ENCODE measurements at regions not wholly inside any gene's neighbourhood (a gene's known extent, or its start where the extent isn't known, plus 50 kb on each side); places are given as distances from the start of the nearest gene placed in this dataset.
"Not testable (repeated sequence)": the region's sequence is repeated elsewhere in the genome, so short reads cannot be mapped to it uniquely, and the experiment has no call there.

- no peak for DNase-seq
These were observed 329.7 kb upstream of the KCNMB2 start for GRCh38 chr3:178206521-178206920.

- DNase-seq: not testable (repeated sequence)
These were observed 329.1 kb upstream of the KCNMB2 start for GRCh38 chr3:178207161-178207560.

- DNase-seq: not testable (repeated sequence)
These were observed 328.6 kb upstream of the KCNMB2 start for GRCh38 chr3:178207627-178208026.

GRCh38 chr3:178209116-178209515 is 327.1 kb upstream of the KCNMB2 start:
- DNase-seq: not testable (repeated sequence)

- not testable (repeated sequence) for DNase-seq
These were observed 326.6 kb upstream of the KCNMB2 start for GRCh38 chr3:178209618-178210017.

- not testable (repeated sequence) for DNase-seq
These were observed 325.1 kb upstream of the KCNMB2 start for GRCh38 chr3:178211086-178211485.

- DNase-seq: no peak
These were observed 318.8 kb upstream of the KCNMB2 start for GRCh38 chr3:178217479-178217878.

- no peak for DNase-seq
These were observed 318.0 kb upstream of the KCNMB2 start for GRCh38 chr3:178218231-178218630.

- not testable (repeated sequence) for DNase-seq
These were observed 316.6 kb upstream of the KCNMB2 start for GRCh38 chr3:178219661-178220060.

GRCh38 chr3:178223876-178224275 is 312.4 kb upstream of the KCNMB2 start:
- no peak for DNase-seq

- no peak for DNase-seq
These were observed 310.1 kb upstream of the KCNMB2 start for GRCh38 chr3:178226094-178226493.

- DNase-seq: no peak
These were observed 304.6 kb upstream of the KCNMB2 start for GRCh38 chr3:178231645-178232044.

GRCh38 chr3:178233371-178234071 is 302.7 kb upstream of the KCNMB2 start:
- no peak for DNase-seq

GRCh38 chr3:178236555-178237277 is 299.5 kb upstream of the KCNMB2 start:
- no peak for DNase-seq

GRCh38 chr3:178238179-178238578 is 298.1 kb upstream of the KCNMB2 start:
- DNase-seq: no peak

GRCh38 chr3:178244733-178245709 is 291.2 kb upstream of the KCNMB2 start:
- no peak for DNase-seq

GRCh38 chr3:178246004-178246403 is 290.2 kb upstream of the KCNMB2 start:
- DNase-seq: no peak

- no peak for DNase-seq
These were observed 280.9 kb upstream of the KCNMB2 start for GRCh38 chr3:178255315-178255714.

GRCh38 chr3:178257491-178257890 is 278.7 kb upstream of the KCNMB2 start:
- no peak for DNase-seq

- DNase-seq: no peak
These were observed 278.1 kb upstream of the KCNMB2 start for GRCh38 chr3:178258121-178258520.

GRCh38 chr3:178259703-178260102 is 276.5 kb upstream of the KCNMB2 start:
- DNase-seq: no peak

- no peak for DNase-seq
These were observed 275.2 kb upstream of the KCNMB2 start for GRCh38 chr3:178260887-178261565.

All from left kidney (tissue), 1 donor.